ENCODE measurements at regions not wholly inside any gene's neighbourhood (a gene's known extent, or its start where the extent isn't known, plus 50 kb on each side); places are given as distances from the start of the nearest gene placed in this dataset.

- TF ChIP-seq, protein P1, sequence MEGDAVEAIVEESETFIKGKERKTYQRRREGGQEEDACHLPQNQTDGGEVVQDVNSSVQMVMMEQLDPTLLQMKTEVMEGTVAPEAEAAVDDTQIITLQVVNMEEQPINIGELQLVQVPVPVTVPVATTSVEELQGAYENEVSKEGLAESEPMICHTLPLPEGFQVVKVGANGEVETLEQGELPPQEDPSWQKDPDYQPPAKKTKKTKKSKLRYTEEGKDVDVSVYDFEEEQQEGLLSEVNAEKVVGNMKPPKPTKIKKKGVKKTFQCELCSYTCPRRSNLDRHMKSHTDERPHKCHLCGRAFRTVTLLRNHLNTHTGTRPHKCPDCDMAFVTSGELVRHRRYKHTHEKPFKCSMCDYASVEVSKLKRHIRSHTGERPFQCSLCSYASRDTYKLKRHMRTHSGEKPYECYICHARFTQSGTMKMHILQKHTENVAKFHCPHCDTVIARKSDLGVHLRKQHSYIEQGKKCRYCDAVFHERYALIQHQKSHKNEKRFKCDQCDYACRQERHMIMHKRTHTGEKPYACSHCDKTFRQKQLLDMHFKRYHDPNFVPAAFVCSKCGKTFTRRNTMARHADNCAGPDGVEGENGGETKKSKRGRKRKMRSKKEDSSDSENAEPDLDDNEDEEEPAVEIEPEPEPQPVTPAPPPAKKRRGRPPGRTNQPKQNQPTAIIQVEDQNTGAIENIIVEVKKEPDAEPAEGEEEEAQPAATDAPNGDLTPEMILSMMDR (conservative IDR thresholded peaks at IDR 0.05; ENCODE audit: control insufficient read depth, insufficient read depth, low read depth, low read length), result no peak
- H3K4me3 ChIP-seq (ENCODE audit: control insufficient read depth, low read depth, low read length), result no peak overlapping the region
- no peak for DNase-seq (ENCODE audit: low read depth)
Measured at GRCh38 chr3:61446341-61446740, 115.0 kb upstream of the PTPRG start.

GRCh38 chr3:61448378-61448777 is 113.0 kb upstream of the PTPRG start:
- no peak overlapping the region for H3K4me3 ChIP-seq (ENCODE audit: control insufficient read depth, low read depth, low read length)
- DNase-seq (ENCODE audit: low read depth), result peak; percentile 36
- TF ChIP-seq, protein P1 (conservative IDR thresholded peaks at IDR 0.05; ENCODE audit: control insufficient read depth, insufficient read depth, low read depth, low read length), result no peak

DNA sequence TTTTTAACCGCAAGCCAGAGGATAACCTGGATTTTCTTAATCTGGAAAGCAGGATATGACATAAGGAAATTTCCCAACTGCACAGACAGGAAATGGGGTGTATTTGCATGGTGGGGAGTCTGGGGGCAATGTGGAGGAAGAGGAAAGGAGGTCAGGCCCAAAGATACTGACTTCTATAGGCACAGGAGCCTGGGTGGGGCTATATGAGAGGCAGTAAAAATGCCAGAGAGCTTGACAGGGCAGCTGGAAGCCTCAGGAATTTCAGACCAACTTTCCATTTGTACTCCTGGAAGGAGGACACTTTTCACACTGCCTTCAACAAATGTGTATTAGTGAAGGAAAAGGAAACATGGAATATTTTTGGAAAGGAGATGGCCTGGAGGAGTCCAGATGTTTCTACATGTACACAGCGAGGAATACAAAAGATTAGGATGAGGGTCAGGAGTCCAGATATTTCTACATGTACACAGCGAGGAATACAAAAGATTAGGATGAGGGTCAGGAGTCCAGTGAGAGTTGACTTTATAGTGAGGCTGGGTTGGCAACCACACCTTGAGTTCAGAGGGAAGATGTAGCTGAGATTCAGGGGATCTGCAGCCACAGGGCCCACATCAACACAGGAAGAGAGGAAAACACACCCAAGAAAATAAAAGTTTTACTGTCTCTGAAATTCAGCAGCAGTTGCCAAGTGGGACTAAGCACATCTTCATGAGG is 111.9 kb upstream of the PTPRG start:
- DNase-seq (ENCODE audit: low read depth), result no peak
- TF ChIP-seq, protein P1 (conservative IDR thresholded peaks at IDR 0.05; ENCODE audit: control insufficient read depth, insufficient read depth, low read depth, low read length), result no peak
- no peak overlapping the region for H3K4me3 ChIP-seq (ENCODE audit: control insufficient read depth, low read depth, low read length)

- peak; percentile 21 for DNase-seq (ENCODE audit: low read depth)
- no peak overlapping the region for H3K4me3 ChIP-seq (ENCODE audit: control insufficient read depth, low read depth, low read length)
- TF ChIP-seq, protein P1 (conservative IDR thresholded peaks at IDR 0.05; ENCODE audit: control insufficient read depth, insufficient read depth, low read depth, low read length), result no peak
Measured at GRCh38 chr3:61450866-61451265, 110.5 kb upstream of the PTPRG start.

GRCh38 chr3:61451841-61452240 is 109.5 kb upstream of the PTPRG start:
- peak; percentile 66 for DNase-seq (ENCODE audit: low read depth)
- TF ChIP-seq, protein P1 (conservative IDR thresholded peaks at IDR 0.05; ENCODE audit: control insufficient read depth, insufficient read depth, low read depth, low read length), result no peak
- H3K4me3 ChIP-seq (ENCODE audit: control insufficient read depth, low read depth, low read length), result no peak overlapping the region

DNA sequence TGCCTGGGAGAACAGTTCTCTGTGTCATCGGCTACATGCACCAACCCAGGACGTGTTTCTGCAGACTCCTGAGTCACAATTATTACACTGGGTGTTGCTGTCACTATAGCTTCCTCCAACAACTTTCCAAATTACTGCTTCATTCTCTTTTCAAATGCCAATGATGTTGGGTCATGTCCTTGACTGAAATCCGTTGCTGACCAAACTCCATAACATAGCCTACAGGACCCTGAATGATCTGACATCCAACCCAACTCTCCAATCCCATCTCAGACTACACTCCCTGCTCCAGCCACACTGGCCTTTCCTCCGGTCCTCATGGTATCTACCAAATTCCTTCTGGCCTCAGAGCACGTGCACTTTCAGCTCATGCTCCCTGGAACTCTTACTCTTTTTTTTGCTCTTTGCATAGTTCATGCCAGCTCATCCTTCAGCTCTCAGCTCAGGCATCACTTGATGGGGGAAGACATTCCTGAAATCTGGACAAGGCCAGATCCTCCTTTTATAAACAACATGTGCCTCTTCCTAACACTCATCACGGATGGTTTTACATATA is 108.8 kb upstream of the PTPRG start:
- peak; percentile 75 for DNase-seq (ENCODE audit: low read depth)
- TF ChIP-seq, protein P1 (conservative IDR thresholded peaks at IDR 0.05; ENCODE audit: control insufficient read depth, insufficient read depth, low read depth, low read length), result no peak

More for the DNA sequence above, 108.8 kb upstream of the PTPRG start:
- no peak overlapping the region for H3K4me3 ChIP-seq (ENCODE audit: control insufficient read depth, low read depth, low read length)

All from fibroblast of mammary gland (primary cell).